Neural cell (in vitro differentiated cells): ENCODE measurements at regions not wholly inside any gene's neighbourhood (a gene's known extent, or its start where the extent isn't known, plus 50 kb on each side); places are given as distances from the start of the nearest gene placed in this dataset.

Source experiments
- CTCF ChIP-seq: fragments of 450-650 bp; IDR thresholded peaks from 2 replicates; pipeline ENCODE4 v1.5.1; 2014; ENCODE audit warnings: antibody characterized with exemption, mild to moderate bottlenecking, moderate library complexity; ENCODE audit not compliant: poor library complexity, severe bottlenecking
- EP300 ChIP-seq: fragments of 450-650 bp; conservative IDR thresholded peaks from 2 replicates; pipeline ENCODE4 v1.6.1; 2014; ENCODE audit warnings: antibody characterized with exemption, mild to moderate bottlenecking, moderate library complexity; ENCODE audit not compliant: poor library complexity, severe bottlenecking

GRCh38 chr17:71480099-71480498 lies 640.7 kb upstream of the SOX9 start:
- TF ChIP-seq CTCF (no peak), EP300 (no peak)
